HepG2 (cell line): ENCODE measurements at regions not wholly inside any gene's neighbourhood (a gene's known extent, or its start where the extent isn't known, plus 50 kb on each side); places are given as distances from the start of the nearest gene placed in this dataset.

Source experiments
- KDM5B ChIP-seq: sonication (generic); formaldehyde crosslinking; IDR thresholded peaks from 2 replicates; pipeline ENCODE4 v1.4.0; 2020; ENCODE audit warnings: missing genetic modification reagents, mild to moderate bottlenecking, borderline replicate concordance
- ZNF274 ChIP-seq: sonication (generic); formaldehyde crosslinking; IDR thresholded peaks from 2 replicates; pipeline ENCODE4 v1.5.1; 2020; ENCODE audit warnings: mild to moderate bottlenecking, missing genetic modification reagents
- ZNF317 ChIP-seq: sonication (generic); formaldehyde crosslinking; IDR thresholded peaks from 2 replicates; pipeline ENCODE4 v1.5.0; 2020; ENCODE audit warnings: mild to moderate bottlenecking, missing genetic modification reagents
- ZNF350 ChIP-seq: sonication (generic); formaldehyde crosslinking; IDR thresholded peaks from 2 replicates; pipeline ENCODE4 v1.4.0; 2020; ENCODE audit warnings: mild to moderate bottlenecking, low read depth, missing genetic modification reagents, borderline replicate concordance
- TF ChIP-seq, protein P1 (sequence below): sonication (generic); formaldehyde crosslinking; IDR thresholded peaks from 2 replicates; pipeline ENCODE4 v1.5.1; 2020; ENCODE audit warnings: mild to moderate bottlenecking, missing genetic modification reagents, moderate library complexity

DNA sequence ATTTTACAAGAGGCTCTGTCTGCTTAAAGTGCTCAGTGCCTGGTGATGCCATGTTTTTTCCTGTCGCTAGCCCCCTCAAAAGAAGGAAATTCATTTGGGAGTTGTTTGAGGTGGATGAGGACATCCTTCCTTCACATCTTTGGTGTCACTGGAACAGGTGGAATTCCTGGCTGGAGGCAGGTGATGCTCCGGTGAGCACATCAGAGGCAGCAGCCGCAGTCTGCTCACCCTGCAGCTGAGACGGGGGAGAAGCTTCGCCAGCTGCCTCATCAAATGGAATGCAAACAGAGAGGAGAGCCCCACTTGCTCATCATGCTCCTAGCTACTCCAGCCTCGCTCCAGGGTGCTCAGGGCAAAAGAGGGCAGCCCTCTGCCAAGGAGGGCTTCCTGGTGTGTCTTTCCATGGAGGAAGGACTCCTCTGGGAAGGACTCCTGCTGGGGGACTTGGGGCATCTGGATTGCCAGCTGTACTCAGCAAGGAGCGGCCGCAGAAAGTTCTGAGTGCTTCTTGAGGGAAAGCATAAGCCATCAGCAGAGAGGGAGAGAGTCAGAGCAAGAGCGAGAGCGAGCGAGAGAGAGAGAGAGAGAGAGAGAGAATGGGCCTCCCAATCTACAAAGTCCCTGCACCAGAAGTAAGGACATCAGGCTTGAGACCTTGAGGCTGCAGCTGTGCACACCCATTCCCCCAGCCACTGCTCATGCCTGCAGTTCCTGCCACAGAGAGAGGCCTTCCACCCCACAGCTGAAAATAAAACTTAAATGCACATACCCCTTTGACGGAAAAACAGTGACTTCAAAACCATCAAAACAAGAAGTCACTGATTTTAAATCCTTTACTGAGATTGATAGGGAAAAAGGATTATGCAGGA, 74.3 kb upstream of the UBL3 start (continued):
- TF ChIP-seq ZNF317 (0 out of 2 replicates have a peak, but pooled peaks have one; percentile 2), ZNF274 (CRISPR knock-in tag) (peak; percentile 5; the same call in 1 of the 2 replicates), KDM5B (CRISPR knock-in tag) (0 out of 2 replicates have a peak, but pooled peaks have one; percentile 1), ZNF350 (CRISPR knock-in tag) (peak; percentile 3; the same call in 1 of the 2 replicates)
- TF ChIP-seq, protein P1, sequence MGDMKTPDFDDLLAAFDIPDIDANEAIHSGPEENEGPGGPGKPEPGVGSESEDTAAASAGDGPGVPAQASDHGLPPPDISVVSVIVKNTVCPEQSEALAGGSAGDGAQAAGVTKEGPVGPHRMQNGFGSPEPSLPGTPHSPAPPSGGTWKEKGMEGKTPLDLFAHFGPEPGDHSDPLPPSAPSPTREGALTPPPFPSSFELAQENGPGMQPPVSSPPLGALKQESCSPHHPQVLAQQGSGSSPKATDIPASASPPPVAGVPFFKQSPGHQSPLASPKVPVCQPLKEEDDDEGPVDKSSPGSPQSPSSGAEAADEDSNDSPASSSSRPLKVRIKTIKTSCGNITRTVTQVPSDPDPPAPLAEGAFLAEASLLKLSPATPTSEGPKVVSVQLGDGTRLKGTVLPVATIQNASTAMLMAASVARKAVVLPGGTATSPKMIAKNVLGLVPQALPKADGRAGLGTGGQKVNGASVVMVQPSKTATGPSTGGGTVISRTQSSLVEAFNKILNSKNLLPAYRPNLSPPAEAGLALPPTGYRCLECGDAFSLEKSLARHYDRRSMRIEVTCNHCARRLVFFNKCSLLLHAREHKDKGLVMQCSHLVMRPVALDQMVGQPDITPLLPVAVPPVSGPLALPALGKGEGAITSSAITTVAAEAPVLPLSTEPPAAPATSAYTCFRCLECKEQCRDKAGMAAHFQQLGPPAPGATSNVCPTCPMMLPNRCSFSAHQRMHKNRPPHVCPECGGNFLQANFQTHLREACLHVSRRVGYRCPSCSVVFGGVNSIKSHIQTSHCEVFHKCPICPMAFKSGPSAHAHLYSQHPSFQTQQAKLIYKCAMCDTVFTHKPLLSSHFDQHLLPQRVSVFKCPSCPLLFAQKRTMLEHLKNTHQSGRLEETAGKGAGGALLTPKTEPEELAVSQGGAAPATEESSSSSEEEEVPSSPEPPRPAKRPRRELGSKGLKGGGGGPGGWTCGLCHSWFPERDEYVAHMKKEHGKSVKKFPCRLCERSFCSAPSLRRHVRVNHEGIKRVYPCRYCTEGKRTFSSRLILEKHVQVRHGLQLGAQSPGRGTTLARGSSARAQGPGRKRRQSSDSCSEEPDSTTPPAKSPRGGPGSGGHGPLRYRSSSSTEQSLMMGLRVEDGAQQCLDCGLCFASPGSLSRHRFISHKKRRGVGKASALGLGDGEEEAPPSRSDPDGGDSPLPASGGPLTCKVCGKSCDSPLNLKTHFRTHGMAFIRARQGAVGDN (CRISPR knock-in tag) = peak; percentile 47
- TF ChIP-seq, all 625 proteins: peak for 17
